ENCODE measurements at regions not wholly inside any gene's neighbourhood (a gene's known extent, or its start where the extent isn't known, plus 50 kb on each side); places are given as distances from the start of the nearest gene placed in this dataset.

- Histone ChIP-seq H3K9me3 (replicated peaks; ENCODE audit: insufficient read depth, low read length) (no peaks in the 10 kb centered on the region), H3K4me3 (ENCODE audit: low read length) (0 out of 2 replicates have a peak overlapping the region, but pooled peaks have one; percentile 5), H2AFZ (ENCODE audit: low read length) (no peak overlapping the region), H3K4me2 (ENCODE audit: low read depth, low read length) (peak overlapping the region; percentile 56), H3K4me1 (ENCODE audit: low read length) (peaks cover 47% of the 10 kb centered on the region), H3K9me2 (replicated peaks; ENCODE audit: insufficient read depth, low read length) (no peaks in the 10 kb centered on the region), H3K27me3 (replicated peaks; ENCODE audit: insufficient read depth, low read length) (no peaks in the 10 kb centered on the region), H3K9ac (ENCODE audit: low read length) (no peak overlapping the region), H4K20me1 (ENCODE audit: insufficient read depth, low read length) (no peaks in the 10 kb centered on the region), H3K36me3 (replicated peaks; ENCODE audit: insufficient read depth, low read length) (no peaks in the 10 kb centered on the region), H3F3A (ENCODE audit: insufficient read depth, low read length) (peaks cover 19% of the 10 kb centered on the region), H3K27ac (ENCODE audit: low read length) (peak overlapping the region; percentile 62; the same call in 1 of the 2 replicates), H3K79me2 (ENCODE audit: low read length) (no peaks in the 10 kb centered on the region)
- TF ChIP-seq EZH2phosphoT487 (IDR thresholded peaks at IDR 0.05; ENCODE audit: low read length) (no peak), EZH2 (optimal IDR thresholded peaks at IDR 0.05; ENCODE audit: low read depth, low read length) (no peak), CTCF (IDR thresholded peaks at IDR 0.05; ENCODE audit: low read length) (no peak)
- no peak for DNase-seq
These were observed 112.2 kb upstream of the TNFAIP3 start for GRCh38 chr6:137754866-137755265.

GRCh38 chr6:137755284-137755683 lies 111.8 kb upstream of the TNFAIP3 start:
- peaks cover 47% of the 10 kb centered on the region for H3K4me1 ChIP-seq (ENCODE audit: low read length)
- H3K27ac ChIP-seq (ENCODE audit: low read length): peak overlapping the region; percentile 62; the same call in 1 of the 2 replicates
- H3K4me2 ChIP-seq (ENCODE audit: low read depth, low read length): peak overlapping the region; percentile 56
- 0 out of 2 replicates have a peak overlapping the region, but pooled peaks have one; percentile 5 for H3K4me3 ChIP-seq (ENCODE audit: low read length)
- H3K79me2 ChIP-seq (ENCODE audit: low read length): no peaks in the 10 kb centered on the region
- peaks cover 19% of the 10 kb centered on the region for H3F3A ChIP-seq (ENCODE audit: insufficient read depth, low read length)
- H3K9me3 ChIP-seq (replicated peaks; ENCODE audit: insufficient read depth, low read length): no peaks in the 10 kb centered on the region
- H3K9me2 ChIP-seq (replicated peaks; ENCODE audit: insufficient read depth, low read length): no peaks in the 10 kb centered on the region
- no peaks in the 10 kb centered on the region for H3K27me3 ChIP-seq (replicated peaks; ENCODE audit: insufficient read depth, low read length)
- H4K20me1 ChIP-seq (ENCODE audit: insufficient read depth, low read length): no peaks in the 10 kb centered on the region
- H3K9ac ChIP-seq (ENCODE audit: low read length): no peak overlapping the region
- no peaks in the 10 kb centered on the region for H3K36me3 ChIP-seq (replicated peaks; ENCODE audit: insufficient read depth, low read length)
- TF ChIP-seq EZH2phosphoT487 (IDR thresholded peaks at IDR 0.05; ENCODE audit: low read length): no peak
- no peak for TF ChIP-seq CTCF (IDR thresholded peaks at IDR 0.05; ENCODE audit: low read length)
- no peak for TF ChIP-seq EZH2 (optimal IDR thresholded peaks at IDR 0.05; ENCODE audit: low read depth, low read length)
- DNase-seq: no peak
- no peak overlapping the region for H2AFZ ChIP-seq (ENCODE audit: low read length)

- Histone ChIP-seq H3K27me3 (replicated peaks; ENCODE audit: insufficient read depth, low read length) (no peaks in the 10 kb centered on the region), H3K9ac (ENCODE audit: low read length) (no peak overlapping the region), H3K4me2 (ENCODE audit: low read depth, low read length) (no peak overlapping the region), H2AFZ (ENCODE audit: low read length) (no peak overlapping the region), H3K36me3 (replicated peaks; ENCODE audit: insufficient read depth, low read length) (no peaks in the 10 kb centered on the region), H3K9me2 (replicated peaks; ENCODE audit: insufficient read depth, low read length) (no peaks in the 10 kb centered on the region), H3K79me2 (ENCODE audit: low read length) (no peaks in the 10 kb centered on the region), H3F3A (ENCODE audit: insufficient read depth, low read length) (peaks cover 19% of the 10 kb centered on the region), H3K4me3 (ENCODE audit: low read length) (no peak overlapping the region), H3K9me3 (replicated peaks; ENCODE audit: insufficient read depth, low read length) (no peaks in the 10 kb centered on the region), H4K20me1 (ENCODE audit: insufficient read depth, low read length) (no peaks in the 10 kb centered on the region), H3K4me1 (ENCODE audit: low read length) (peaks cover 42% of the 10 kb centered on the region), H3K27ac (ENCODE audit: low read length) (no peak overlapping the region)
- TF ChIP-seq EZH2 (optimal IDR thresholded peaks at IDR 0.05; ENCODE audit: low read depth, low read length) (no peak), EZH2phosphoT487 (IDR thresholded peaks at IDR 0.05; ENCODE audit: low read length) (no peak), CTCF (IDR thresholded peaks at IDR 0.05; ENCODE audit: low read length) (no peak)
- no peak for DNase-seq
These were observed 110.3 kb upstream of the TNFAIP3 start for GRCh38 chr6:137756788-137757187.
